HG02973 (cell line): ENCODE measurements at regions not wholly inside any gene's neighbourhood (a gene's known extent, or its start where the extent isn't known, plus 50 kb on each side); places are given as distances from the start of the nearest gene placed in this dataset.

Experiments
- ATAC-seq: cut with Tn5 transposase; IDR thresholded peaks from one replicate; pipeline ENCODE4 v1.9.1; 2021; ENCODE audit warnings: moderate library complexity; ENCODE audit not compliant: unreplicated experiment

GRCh38 chr2:146143971-146144370, 1624.1 kb upstream of the ZEB2 start:
- no peak for ATAC-seq

- ATAC-seq: no peak
Measured at GRCh38 chr2:146138820-146139219, 1618.9 kb upstream of the ZEB2 start.

GRCh38 chr2:146135245-146135644, 1615.3 kb upstream of the ZEB2 start:
- ATAC-seq: no peak

- ATAC-seq: no peak
Measured at GRCh38 chr2:146131785-146132184, 1611.9 kb upstream of the ZEB2 start.

GRCh38 chr2:146131048-146131447, 1611.1 kb upstream of the ZEB2 start:
- ATAC-seq: no peak

DNA sequence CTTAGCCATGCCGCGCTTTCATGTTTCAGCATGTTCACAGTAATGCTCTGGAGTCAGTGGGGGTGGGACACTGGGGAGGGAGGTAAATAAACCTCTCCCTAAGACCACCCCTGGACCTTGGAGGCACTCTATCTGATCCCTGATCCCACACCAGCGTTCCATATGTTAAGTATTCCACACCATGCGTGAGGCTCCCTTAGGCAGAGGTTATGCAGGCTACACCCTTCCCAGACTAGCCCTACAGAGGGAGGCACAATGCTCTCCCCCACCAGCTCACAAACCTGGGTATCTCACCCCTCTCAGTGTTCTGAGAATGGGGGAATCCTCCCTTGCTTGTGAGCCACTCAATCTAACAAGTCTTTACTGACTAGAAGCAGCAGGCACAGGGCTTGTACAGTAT, 1610.4 kb upstream of the ZEB2 start:
- ATAC-seq: no peak

- ATAC-seq: no peak
Measured at GRCh38 chr2:146129231-146129630, 1609.3 kb upstream of the ZEB2 start.

DNA sequence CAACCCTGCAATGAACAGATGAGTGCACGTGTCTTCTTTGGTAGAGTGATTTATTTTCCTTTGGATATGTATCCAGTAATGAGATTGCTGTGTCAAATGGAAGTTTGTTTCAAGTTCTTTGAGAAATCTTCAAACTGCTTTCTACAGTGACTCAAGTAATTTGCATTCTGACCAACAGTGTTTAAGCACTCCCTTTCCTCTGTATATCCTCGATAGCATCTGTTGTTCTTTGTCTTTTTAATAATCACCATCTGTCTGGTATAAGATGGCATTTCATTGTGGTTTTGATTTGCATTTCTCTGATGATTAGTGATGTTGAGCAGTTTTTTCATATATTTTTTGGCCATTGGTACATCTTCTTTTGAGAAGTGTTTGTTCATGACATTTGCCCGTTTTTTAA, 1608.3 kb upstream of the ZEB2 start:
- ATAC-seq: no peak

DNA sequence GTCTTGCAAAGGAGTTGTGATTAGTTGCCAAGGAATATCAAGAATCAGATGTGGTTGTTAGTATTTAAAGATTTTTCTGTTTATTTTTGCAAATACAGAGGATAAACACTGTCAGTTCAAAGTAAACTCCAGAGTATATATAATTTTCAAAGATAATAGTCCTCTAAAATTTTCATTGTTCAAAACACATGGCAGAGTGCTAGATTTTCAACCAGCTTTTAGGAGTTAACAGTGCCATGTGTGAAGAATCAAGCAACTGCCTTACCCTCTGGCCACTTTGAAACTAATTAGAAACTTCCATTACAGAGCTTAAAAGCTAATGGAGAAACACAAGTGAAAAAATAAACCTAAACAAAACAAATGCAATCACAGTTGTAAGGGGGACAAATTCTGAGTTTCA, 1605.6 kb upstream of the ZEB2 start:
- ATAC-seq: no peak

GRCh38 chr2:146124741-146125140, 1604.8 kb upstream of the ZEB2 start:
- ATAC-seq: no peak

GRCh38 chr2:146123714-146124113, 1603.8 kb upstream of the ZEB2 start:
- no peak for ATAC-seq

DNA sequence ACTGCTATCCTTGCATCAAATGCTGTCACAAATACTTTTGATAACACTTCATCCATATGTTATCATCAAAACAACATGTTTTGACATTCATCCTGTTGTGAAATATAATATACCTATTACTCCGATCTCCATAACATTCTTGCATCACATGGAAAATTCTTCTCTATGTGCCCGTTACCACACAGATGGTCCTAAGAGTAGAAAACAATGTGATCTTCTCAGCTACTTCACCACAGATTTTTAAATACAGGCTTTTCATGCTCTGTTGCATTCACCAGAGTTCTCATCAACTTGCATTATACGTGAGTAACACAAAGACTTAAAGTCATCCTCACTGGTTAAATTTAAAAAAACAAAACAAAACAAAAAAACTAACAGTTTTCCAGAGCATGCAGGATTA, 1603.3 kb upstream of the ZEB2 start:
- no peak for ATAC-seq

- ATAC-seq: no peak
Measured at GRCh38 chr2:146119586-146119985, 1599.7 kb upstream of the ZEB2 start.

- no peak for ATAC-seq
Measured at GRCh38 chr2:146108993-146109392, 1589.1 kb upstream of the ZEB2 start.

DNA sequence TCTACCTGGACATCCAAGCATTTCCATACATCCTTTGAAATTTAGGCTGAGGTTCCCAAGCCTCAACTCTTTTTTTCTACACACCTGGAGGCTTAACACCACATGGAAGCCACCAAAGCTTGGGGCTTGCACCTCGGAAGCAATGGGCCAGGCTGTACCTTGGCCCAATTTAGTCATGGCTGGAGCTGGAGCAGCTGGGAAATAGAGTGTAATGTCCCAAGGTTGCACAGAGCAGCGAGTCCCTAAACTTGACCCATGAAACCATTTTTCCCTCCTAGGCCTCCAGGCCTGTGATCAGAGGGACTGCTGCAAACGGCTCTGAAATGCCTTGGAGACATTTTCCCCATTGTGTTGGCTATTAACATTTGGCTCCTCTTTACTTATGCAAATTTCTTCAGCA, 1574.3 kb upstream of the ZEB2 start:
- no peak for ATAC-seq

DNA sequence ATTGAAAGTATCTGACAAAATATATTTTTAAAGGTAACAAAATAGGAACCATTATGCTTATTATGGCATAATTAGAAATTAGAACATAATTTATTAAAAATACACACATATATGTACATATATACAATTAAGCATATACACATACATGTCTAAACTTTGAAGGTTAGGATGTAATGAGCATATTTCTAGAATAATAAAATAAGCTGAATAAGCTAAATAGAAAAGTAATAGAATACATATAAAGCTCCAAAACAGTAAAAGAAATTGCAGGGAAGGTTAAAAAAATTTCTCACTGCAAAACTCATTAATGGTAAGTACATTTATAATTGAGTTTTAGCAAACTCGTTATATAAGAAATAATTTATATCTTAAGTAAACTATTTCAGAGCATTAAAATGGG, 1561.5 kb upstream of the ZEB2 start:
- no peak for ATAC-seq

DNA sequence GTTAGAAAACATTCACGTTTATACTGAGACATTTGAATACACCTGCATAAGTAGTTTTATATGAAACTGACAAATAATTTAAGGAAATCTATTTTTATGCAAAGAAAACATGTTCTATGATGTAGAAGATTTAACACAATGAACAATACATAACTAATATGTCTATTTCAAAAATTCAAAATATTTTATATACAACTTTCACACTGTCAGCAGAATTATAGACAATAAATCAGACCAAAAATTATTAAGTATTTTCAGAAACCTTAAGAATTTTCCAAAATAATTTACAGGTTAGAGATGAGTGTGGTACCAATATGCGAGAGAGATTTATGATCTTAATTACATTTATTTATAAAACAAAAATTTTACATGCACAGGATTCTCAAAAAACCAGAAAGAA, 1561.0 kb upstream of the ZEB2 start:
- ATAC-seq: no peak

- no peak for ATAC-seq
Measured at GRCh38 chr2:146079216-146079615, 1559.3 kb upstream of the ZEB2 start.

DNA sequence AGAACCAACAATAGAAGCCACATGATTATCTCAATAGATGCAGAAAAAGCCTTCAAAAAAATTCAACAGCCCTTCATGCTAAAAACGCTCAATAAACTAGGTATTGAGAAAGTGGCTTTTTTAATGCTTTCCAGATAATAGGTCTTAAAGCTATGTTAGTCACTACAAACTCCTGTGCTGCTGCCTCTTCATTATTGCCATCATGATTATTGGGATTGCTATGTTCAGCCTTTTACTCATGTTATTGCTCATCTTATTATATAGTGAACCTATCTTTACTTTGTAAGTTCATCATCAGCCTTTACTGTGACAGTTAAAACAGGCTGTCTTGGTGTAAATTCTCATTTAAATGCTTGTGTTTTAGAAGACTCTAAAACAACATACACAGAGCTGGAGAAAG, 1557.2 kb upstream of the ZEB2 start:
- ATAC-seq: no peak

DNA sequence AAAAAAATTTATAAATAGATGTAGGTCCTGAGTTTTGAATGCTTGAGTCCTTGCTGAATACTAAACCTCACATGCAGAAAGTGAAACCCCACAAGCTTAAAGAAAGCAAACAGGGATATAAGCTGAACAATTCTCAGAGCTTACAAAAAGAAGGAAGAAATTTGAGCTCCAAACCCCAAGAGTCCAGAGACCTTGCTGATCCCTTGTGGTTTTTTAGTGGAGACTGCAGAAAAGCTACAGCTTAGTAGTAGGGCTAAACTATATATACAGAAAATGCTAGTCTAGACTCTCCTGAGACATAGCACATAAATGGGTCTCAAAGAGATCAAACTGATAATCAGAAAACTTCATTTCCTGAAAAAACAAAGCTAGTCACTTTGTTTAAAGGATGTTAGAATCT, 1548.1 kb upstream of the ZEB2 start:
- ATAC-seq: no peak

GRCh38 chr2:146048141-146048540, 1528.2 kb upstream of the ZEB2 start:
- ATAC-seq: no peak

DNA sequence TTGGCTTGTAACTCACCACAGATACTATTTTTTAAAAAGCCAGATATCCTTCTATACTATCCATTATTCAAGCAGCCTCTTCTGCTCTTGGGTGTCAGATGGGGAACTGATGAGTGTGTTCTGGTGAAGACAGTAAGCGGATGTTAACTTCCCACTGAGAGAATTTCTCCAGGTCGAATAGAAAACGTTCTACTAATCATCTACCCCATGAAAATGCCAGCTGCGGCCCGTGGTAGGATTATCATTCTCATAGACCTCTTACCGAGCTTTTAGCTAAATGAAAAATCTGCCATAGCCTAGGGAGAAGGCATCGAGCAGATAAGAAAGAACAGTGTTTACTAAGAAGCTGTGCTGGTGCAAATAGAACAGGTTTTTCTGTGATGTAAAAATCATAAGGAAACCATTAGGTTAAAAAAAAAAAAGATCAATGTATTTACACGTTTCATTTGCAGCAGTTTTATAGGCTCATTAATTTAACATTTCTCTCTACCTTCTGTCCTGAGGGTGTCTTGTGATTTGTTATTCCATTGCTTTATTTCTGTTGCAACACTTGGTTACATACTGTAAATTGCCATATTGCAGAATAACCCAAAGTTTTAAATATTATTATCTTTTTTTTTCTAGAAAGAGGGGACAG, 1521.5 kb upstream of the ZEB2 start:
- ATAC-seq: no peak

- no peak for ATAC-seq
Measured at GRCh38 chr2:146040051-146040450, 1520.1 kb upstream of the ZEB2 start.

GRCh38 chr2:146038014-146038413, 1518.1 kb upstream of the ZEB2 start:
- ATAC-seq: no peak
